ENCODE measurements at regions not wholly inside any gene's neighbourhood (a gene's known extent, or its start where the extent isn't known, plus 50 kb on each side); places are given as distances from the start of the nearest gene placed in this dataset.
A peak's percentile ranks its signal among the peaks of the same experiment; 100 is the strongest.

- DNase-seq (ENCODE audit: extremely low spot score), result peak; percentile 68
- CTCF ChIA-PET, result interaction anchor here (0.7 to 2.9 kb wide), 11 partner anchors 10 to 519 kb away, joined by 3 to 26 read pairs (median 4); partner anchors contain the start of gene TCERG1
- POLR2A ChIA-PET, result no interaction called here
- no peak for TF ChIP-seq ELF4 (IDR thresholded peaks at IDR 0.05)
- no peak for TF ChIP-seq PKNOX1 (IDR thresholded peaks at IDR 0.05)
- TF ChIP-seq ZNF384 (IDR thresholded peaks at IDR 0.05), result no peak
- no peak for TF ChIP-seq SP1 (IDR thresholded peaks at IDR 0.05)
- no peak for TF ChIP-seq CTBP1 (IDR thresholded peaks at IDR 0.05; ENCODE audit: borderline replicate concordance)
- TF ChIP-seq FOXM1 (IDR thresholded peaks at IDR 0.05; ENCODE audit: borderline replicate concordance), result no peak
- TF ChIP-seq NFRKB (IDR thresholded peaks at IDR 0.05), result no peak
- TF ChIP-seq TARDBP (IDR thresholded peaks at IDR 0.05), result no peak
- no peak for TF ChIP-seq L3MBTL2 (conservative IDR thresholded peaks at IDR 0.05)
- no peak for TF ChIP-seq BHLHE40 (IDR thresholded peaks at IDR 0.05; ENCODE audit: borderline replicate concordance)
- no peak for TF ChIP-seq ARNT (IDR thresholded peaks at IDR 0.05)
- TF ChIP-seq LEF1 (IDR thresholded peaks at IDR 0.05; ENCODE audit: borderline replicate concordance), result no peak
- no peak for TF ChIP-seq FOXA1 (IDR thresholded peaks at IDR 0.05)
- TF ChIP-seq SUZ12 (IDR thresholded peaks at IDR 0.05), result no peak
These were observed 87.5 kb upstream of the PPP2R2B start for GRCh38 chr5:146965761-146966659.

- CTCF ChIA-PET, result interaction anchor here (0.6 to 2.9 kb wide), 3 partner anchors 426 to 606 kb away, joined by 3 to 26 read pairs (median 3); no protein-coding TSS in a partner anchor
- DNase-seq (ENCODE audit: extremely low spot score), result no peak
- no peak for TF ChIP-seq CTBP1 (IDR thresholded peaks at IDR 0.05; ENCODE audit: borderline replicate concordance)
- POLR2A ChIA-PET, result no interaction called here
These were observed 89.1 kb upstream of the PPP2R2B start for GRCh38 chr5:146967646-146968045.

GRCh38 chr5:146971401-146971800 lies 92.8 kb upstream of the PPP2R2B start:
- ChIA-PET CTCF (no interaction called here), POLR2A (no interaction called here)
- no peak for DNase-seq (ENCODE audit: extremely low spot score)
- TF ChIP-seq HDGF (IDR thresholded peaks at IDR 0.05; ENCODE audit: borderline replicate concordance) (no peak), SUZ12 (IDR thresholded peaks at IDR 0.05) (no peak), FOXM1 (IDR thresholded peaks at IDR 0.05; ENCODE audit: borderline replicate concordance) (no peak), ARNT (IDR thresholded peaks at IDR 0.05) (no peak), FOXK2 (IDR thresholded peaks at IDR 0.05) (no peak), L3MBTL2 (conservative IDR thresholded peaks at IDR 0.05) (no peak), SP1 (IDR thresholded peaks at IDR 0.05) (no peak), ZNF384 (IDR thresholded peaks at IDR 0.05) (no peak), NFRKB (IDR thresholded peaks at IDR 0.05) (no peak), PKNOX1 (IDR thresholded peaks at IDR 0.05) (no peak), LEF1 (IDR thresholded peaks at IDR 0.05; ENCODE audit: borderline replicate concordance) (no peak), BHLHE40 (IDR thresholded peaks at IDR 0.05; ENCODE audit: borderline replicate concordance) (no peak), TARDBP (IDR thresholded peaks at IDR 0.05) (no peak)

- POLR2A ChIA-PET, result no interaction called here
- CTCF ChIA-PET, result no interaction called here
- DNase-seq (ENCODE audit: extremely low spot score), result no peak
- no peak for TF ChIP-seq HDGF (IDR thresholded peaks at IDR 0.05; ENCODE audit: borderline replicate concordance)
- TF ChIP-seq TARDBP (IDR thresholded peaks at IDR 0.05), result no peak
- TF ChIP-seq NFRKB (IDR thresholded peaks at IDR 0.05), result no peak
- no peak for TF ChIP-seq FOXM1 (IDR thresholded peaks at IDR 0.05; ENCODE audit: borderline replicate concordance)
- no peak for TF ChIP-seq LEF1 (IDR thresholded peaks at IDR 0.05; ENCODE audit: borderline replicate concordance)
- TF ChIP-seq CTBP1 (IDR thresholded peaks at IDR 0.05; ENCODE audit: borderline replicate concordance), result no peak
These were observed 107.9 kb upstream of the PPP2R2B start for GRCh38 chr5:146986469-146986868.

DNA sequence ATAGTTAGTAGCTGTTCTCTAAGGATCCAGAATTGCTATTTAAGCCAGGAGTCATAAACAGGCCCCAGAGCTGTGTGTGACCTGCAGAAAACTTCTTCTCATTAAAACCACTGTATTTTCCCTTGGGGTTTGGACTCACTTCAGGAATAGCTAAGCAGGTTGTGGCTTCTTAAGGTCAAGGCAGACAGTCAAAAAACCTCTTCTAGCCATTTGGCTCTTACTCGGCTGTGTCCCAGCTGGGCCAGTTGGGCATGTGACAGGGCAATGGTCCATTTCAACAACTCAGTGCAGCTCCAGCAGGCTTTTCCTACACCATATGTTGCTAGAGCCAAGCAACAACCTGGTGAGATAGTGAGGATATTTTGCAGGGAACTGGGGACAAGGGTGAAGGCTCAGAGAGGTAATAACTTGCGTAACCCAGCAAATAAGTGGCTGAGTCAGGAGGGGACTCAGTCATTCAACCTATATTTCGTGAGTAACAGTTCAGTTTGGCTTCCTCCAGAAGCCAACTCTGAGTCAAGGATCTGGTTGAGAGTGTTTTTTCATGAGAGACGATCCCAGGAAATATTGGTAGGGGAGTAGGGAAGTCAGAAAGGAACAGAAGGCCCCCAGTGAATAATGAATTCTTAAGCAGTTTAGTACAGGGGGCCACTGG lies 115.4 kb upstream of the PPP2R2B start:
- CTCF ChIA-PET, result no interaction called here
- TF ChIP-seq NFRKB (IDR thresholded peaks at IDR 0.05) (no peak), ELF4 (IDR thresholded peaks at IDR 0.05) (no peak), FOXK2 (IDR thresholded peaks at IDR 0.05) (no peak), ZNF384 (IDR thresholded peaks at IDR 0.05) (no peak)
- POLR2A ChIA-PET, result no interaction called here
- no peak for DNase-seq (ENCODE audit: extremely low spot score)

- CTCF ChIA-PET, result no interaction called here
- POLR2A ChIA-PET, result no interaction called here
- TF ChIP-seq ELF4 (IDR thresholded peaks at IDR 0.05), result no peak
- TF ChIP-seq NFRKB (IDR thresholded peaks at IDR 0.05), result no peak
- TF ChIP-seq FOXA1 (IDR thresholded peaks at IDR 0.05), result no peak
- no peak for TF ChIP-seq CTBP1 (IDR thresholded peaks at IDR 0.05; ENCODE audit: borderline replicate concordance)
- no peak for TF ChIP-seq HDGF (IDR thresholded peaks at IDR 0.05; ENCODE audit: borderline replicate concordance)
- TF ChIP-seq L3MBTL2 (conservative IDR thresholded peaks at IDR 0.05), result no peak
- TF ChIP-seq PKNOX1 (IDR thresholded peaks at IDR 0.05), result no peak
- TF ChIP-seq FOXK2 (IDR thresholded peaks at IDR 0.05), result no peak
- TF ChIP-seq BHLHE40 (IDR thresholded peaks at IDR 0.05; ENCODE audit: borderline replicate concordance), result no peak
- no peak for TF ChIP-seq ARNT (IDR thresholded peaks at IDR 0.05)
- no peak for TF ChIP-seq FOXM1 (IDR thresholded peaks at IDR 0.05; ENCODE audit: borderline replicate concordance)
- no peak for TF ChIP-seq TARDBP (IDR thresholded peaks at IDR 0.05)
- no peak for TF ChIP-seq LEF1 (IDR thresholded peaks at IDR 0.05; ENCODE audit: borderline replicate concordance)
- TF ChIP-seq ZNF384 (IDR thresholded peaks at IDR 0.05), result no peak
- TF ChIP-seq SUZ12 (IDR thresholded peaks at IDR 0.05), result no peak
- TF ChIP-seq SP1 (IDR thresholded peaks at IDR 0.05), result no peak
These were observed 117.3 kb upstream of the PPP2R2B start for GRCh38 chr5:146995878-146996277.

More at GRCh38 chr5:146995878-146996277, 117.3 kb upstream of the PPP2R2B start:
- DNase-seq (ENCODE audit: extremely low spot score), result no peak

Data from HEK293T (cell line).